GM12801 (cell line): ENCODE measurements at regions not wholly inside any gene's neighbourhood (a gene's known extent, or its start where the extent isn't known, plus 50 kb on each side); places are given as distances from the start of the nearest gene placed in this dataset.

ENCODE experiments used
- CTCF ChIP-seq: IDR thresholded peaks from one replicate; pipeline ENCODE4 v1.5.1; 2011; ENCODE audit warnings: control low read depth; ENCODE audit not compliant: insufficient read length; ENCODE audit errors: extremely low read depth

GRCh38 chr3:135503065-135503759 is 462.3 kb upstream of the PPP2R3A start:
- no peak for TF ChIP-seq CTCF

- TF ChIP-seq CTCF = peak; percentile 2
Observed at GRCh38 chr3:135503760-135504686, 461.5 kb upstream of the PPP2R3A start.

GRCh38 chr3:135513106-135514059 is 452.1 kb upstream of the PPP2R3A start:
- no peak for TF ChIP-seq CTCF

GRCh38 chr3:135514060-135514448 is 451.5 kb upstream of the PPP2R3A start:
- TF ChIP-seq CTCF = no peak

- TF ChIP-seq CTCF = no peak
Observed at GRCh38 chr3:135516143-135516542, 449.4 kb upstream of the PPP2R3A start.

GRCh38 chr3:135528413-135529015 is 437.0 kb upstream of the PPP2R3A start:
- TF ChIP-seq CTCF = no peak

GRCh38 chr3:135532021-135532420 is 433.5 kb upstream of the PPP2R3A start:
- no peak for TF ChIP-seq CTCF
